ENCODE measurements at regions not wholly inside any gene's neighbourhood (a gene's known extent, or its start where the extent isn't known, plus 50 kb on each side); places are given as distances from the start of the nearest gene placed in this dataset.

DNA sequence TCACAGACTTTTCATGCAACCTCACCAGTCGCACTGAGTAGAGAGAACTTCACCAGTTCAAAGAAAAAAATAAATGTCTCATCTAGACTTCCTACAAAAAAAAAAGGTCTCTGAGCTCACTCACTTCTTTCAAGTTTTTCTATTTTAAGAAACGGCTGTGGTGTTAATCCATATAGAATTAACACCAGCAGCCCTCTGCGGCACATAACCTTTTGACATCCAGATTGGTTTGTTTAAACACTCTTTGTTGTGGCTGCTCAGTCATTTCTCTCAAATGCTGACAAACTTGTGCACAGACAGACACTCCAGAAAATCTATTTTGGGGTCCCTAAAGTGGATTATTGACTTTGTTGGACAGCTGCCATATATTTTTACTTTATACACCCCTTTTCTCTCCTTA, 874.9 kb downstream of the EFNB2 start (continued):
- TF ChIP-seq, protein P1, sequence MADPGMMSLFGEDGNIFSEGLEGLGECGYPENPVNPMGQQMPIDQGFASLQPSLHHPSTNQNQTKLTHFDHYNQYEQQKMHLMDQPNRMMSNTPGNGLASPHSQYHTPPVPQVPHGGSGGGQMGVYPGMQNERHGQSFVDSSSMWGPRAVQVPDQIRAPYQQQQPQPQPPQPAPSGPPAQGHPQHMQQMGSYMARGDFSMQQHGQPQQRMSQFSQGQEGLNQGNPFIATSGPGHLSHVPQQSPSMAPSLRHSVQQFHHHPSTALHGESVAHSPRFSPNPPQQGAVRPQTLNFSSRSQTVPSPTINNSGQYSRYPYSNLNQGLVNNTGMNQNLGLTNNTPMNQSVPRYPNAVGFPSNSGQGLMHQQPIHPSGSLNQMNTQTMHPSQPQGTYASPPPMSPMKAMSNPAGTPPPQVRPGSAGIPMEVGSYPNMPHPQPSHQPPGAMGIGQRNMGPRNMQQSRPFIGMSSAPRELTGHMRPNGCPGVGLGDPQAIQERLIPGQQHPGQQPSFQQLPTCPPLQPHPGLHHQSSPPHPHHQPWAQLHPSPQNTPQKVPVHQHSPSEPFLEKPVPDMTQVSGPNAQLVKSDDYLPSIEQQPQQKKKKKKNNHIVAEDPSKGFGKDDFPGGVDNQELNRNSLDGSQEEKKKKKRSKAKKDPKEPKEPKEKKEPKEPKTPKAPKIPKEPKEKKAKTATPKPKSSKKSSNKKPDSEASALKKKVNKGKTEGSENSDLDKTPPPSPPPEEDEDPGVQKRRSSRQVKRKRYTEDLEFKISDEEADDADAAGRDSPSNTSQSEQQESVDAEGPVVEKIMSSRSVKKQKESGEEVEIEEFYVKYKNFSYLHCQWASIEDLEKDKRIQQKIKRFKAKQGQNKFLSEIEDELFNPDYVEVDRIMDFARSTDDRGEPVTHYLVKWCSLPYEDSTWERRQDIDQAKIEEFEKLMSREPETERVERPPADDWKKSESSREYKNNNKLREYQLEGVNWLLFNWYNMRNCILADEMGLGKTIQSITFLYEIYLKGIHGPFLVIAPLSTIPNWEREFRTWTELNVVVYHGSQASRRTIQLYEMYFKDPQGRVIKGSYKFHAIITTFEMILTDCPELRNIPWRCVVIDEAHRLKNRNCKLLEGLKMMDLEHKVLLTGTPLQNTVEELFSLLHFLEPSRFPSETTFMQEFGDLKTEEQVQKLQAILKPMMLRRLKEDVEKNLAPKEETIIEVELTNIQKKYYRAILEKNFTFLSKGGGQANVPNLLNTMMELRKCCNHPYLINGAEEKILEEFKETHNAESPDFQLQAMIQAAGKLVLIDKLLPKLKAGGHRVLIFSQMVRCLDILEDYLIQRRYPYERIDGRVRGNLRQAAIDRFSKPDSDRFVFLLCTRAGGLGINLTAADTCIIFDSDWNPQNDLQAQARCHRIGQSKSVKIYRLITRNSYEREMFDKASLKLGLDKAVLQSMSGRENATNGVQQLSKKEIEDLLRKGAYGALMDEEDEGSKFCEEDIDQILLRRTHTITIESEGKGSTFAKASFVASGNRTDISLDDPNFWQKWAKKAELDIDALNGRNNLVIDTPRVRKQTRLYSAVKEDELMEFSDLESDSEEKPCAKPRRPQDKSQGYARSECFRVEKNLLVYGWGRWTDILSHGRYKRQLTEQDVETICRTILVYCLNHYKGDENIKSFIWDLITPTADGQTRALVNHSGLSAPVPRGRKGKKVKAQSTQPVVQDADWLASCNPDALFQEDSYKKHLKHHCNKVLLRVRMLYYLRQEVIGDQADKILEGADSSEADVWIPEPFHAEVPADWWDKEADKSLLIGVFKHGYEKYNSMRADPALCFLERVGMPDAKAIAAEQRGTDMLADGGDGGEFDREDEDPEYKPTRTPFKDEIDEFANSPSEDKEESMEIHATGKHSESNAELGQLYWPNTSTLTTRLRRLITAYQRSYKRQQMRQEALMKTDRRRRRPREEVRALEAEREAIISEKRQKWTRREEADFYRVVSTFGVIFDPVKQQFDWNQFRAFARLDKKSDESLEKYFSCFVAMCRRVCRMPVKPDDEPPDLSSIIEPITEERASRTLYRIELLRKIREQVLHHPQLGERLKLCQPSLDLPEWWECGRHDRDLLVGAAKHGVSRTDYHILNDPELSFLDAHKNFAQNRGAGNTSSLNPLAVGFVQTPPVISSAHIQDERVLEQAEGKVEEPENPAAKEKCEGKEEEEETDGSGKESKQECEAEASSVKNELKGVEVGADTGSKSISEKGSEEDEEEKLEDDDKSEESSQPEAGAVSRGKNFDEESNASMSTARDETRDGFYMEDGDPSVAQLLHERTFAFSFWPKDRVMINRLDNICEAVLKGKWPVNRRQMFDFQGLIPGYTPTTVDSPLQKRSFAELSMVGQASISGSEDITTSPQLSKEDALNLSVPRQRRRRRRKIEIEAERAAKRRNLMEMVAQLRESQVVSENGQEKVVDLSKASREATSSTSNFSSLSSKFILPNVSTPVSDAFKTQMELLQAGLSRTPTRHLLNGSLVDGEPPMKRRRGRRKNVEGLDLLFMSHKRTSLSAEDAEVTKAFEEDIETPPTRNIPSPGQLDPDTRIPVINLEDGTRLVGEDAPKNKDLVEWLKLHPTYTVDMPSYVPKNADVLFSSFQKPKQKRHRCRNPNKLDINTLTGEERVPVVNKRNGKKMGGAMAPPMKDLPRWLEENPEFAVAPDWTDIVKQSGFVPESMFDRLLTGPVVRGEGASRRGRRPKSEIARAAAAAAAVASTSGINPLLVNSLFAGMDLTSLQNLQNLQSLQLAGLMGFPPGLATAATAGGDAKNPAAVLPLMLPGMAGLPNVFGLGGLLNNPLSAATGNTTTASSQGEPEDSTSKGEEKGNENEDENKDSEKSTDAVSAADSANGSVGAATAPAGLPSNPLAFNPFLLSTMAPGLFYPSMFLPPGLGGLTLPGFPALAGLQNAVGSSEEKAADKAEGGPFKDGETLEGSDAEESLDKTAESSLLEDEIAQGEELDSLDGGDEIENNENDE (IDR thresholded peaks at IDR 0.05; ENCODE audit: insufficient replicate concordance, low read length): no peak
- TF ChIP-seq TBP (IDR thresholded peaks at IDR 0.05; ENCODE audit: low read depth, low read length) (no peak), CEBPB (IDR thresholded peaks at IDR 0.05; ENCODE audit: low read depth, low read length) (no peak), POLR2A (IDR thresholded peaks at IDR 0.05; ENCODE audit: control extremely low read depth in 1 of 2, low read depth in 2 of 2, low read length in 2 of 2) (no peak), KDM5A (IDR thresholded peaks at IDR 0.05; ENCODE audit: low read length) (no peak), EGR1 (IDR thresholded peaks at IDR 0.05; ENCODE audit: borderline replicate concordance, low read depth, low read length) (no peak), SAP30 (IDR thresholded peaks at IDR 0.05; ENCODE audit: insufficient read depth, insufficient replicate concordance, low read length) (no peak), TAF7 (optimal IDR thresholded peaks at IDR 0.05; ENCODE audit: borderline replicate concordance, low read depth, low read length) (no peak), EZH2 (IDR thresholded peaks at IDR 0.05; ENCODE audit: low read depth, low read length, severe bottlenecking) (no peak), SP1 (IDR thresholded peaks at IDR 0.05; ENCODE audit: low read depth, low read length) (no peak)
- TF ChIP-seq, protein P2, sequence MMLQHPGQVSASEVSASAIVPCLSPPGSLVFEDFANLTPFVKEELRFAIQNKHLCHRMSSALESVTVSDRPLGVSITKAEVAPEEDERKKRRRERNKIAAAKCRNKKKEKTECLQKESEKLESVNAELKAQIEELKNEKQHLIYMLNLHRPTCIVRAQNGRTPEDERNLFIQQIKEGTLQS (IDR thresholded peaks at IDR 0.05; ENCODE audit: insufficient read depth, low read depth, low read length): no peak
